GM12864 (cell line): ENCODE measurements at regions not wholly inside any gene's neighbourhood (a gene's known extent, or its start where the extent isn't known, plus 50 kb on each side); places are given as distances from the start of the nearest gene placed in this dataset.

Experiments used
- DNase-seq: peaks from one replicate; pipeline ENCODE4 v3.0.0-alpha.2; 2011; ENCODE audit warnings: low read depth
- H3K4me3 ChIP-seq: 2 replicates; pipeline ENCODE4 v1.5.1; 2011; ENCODE audit warnings: mild to moderate bottlenecking, low read depth, low read length, control low read depth
- CTCF ChIP-seq: IDR thresholded peaks from 2 replicates; pipeline ENCODE4 v1.5.1; 2011; ENCODE audit warnings: low read depth, mild to moderate bottlenecking, moderate library complexity, low read length, control low read depth, inconsistent platforms; ENCODE audit errors: missing control alignments

GRCh38 chr4:31084806-31085416, 364.7 kb downstream of the PCDH7 start:
- no peak for DNase-seq
- TF ChIP-seq CTCF = no peak
- no peak overlapping the region for H3K4me3 ChIP-seq

GRCh38 chr4:31085689-31086088, 365.5 kb downstream of the PCDH7 start:
- TF ChIP-seq CTCF = no peak
- H3K4me3 ChIP-seq = no peak overlapping the region
- DNase-seq = no peak

GRCh38 chr4:31086756-31087330, 366.7 kb downstream of the PCDH7 start:
- TF ChIP-seq CTCF = no peak
- no peak for DNase-seq
- no peak overlapping the region for H3K4me3 ChIP-seq

- TF ChIP-seq CTCF = no peak
- no peak for DNase-seq
- no peak overlapping the region for H3K4me3 ChIP-seq
Observed at GRCh38 chr4:31088600-31089230, 368.5 kb downstream of the PCDH7 start.

- no peak for DNase-seq
- TF ChIP-seq CTCF = no peak
- H3K4me3 ChIP-seq = no peak overlapping the region
Observed at GRCh38 chr4:31089815-31090214, 369.6 kb downstream of the PCDH7 start.

- DNase-seq = no peak
- no peak for TF ChIP-seq CTCF
- H3K4me3 ChIP-seq = no peak overlapping the region
Observed at GRCh38 chr4:31094474-31094873, 374.3 kb downstream of the PCDH7 start.
